ENCODE measurements at regions not wholly inside any gene's neighbourhood (a gene's known extent, or its start where the extent isn't known, plus 50 kb on each side); places are given as distances from the start of the nearest gene placed in this dataset.

DNA sequence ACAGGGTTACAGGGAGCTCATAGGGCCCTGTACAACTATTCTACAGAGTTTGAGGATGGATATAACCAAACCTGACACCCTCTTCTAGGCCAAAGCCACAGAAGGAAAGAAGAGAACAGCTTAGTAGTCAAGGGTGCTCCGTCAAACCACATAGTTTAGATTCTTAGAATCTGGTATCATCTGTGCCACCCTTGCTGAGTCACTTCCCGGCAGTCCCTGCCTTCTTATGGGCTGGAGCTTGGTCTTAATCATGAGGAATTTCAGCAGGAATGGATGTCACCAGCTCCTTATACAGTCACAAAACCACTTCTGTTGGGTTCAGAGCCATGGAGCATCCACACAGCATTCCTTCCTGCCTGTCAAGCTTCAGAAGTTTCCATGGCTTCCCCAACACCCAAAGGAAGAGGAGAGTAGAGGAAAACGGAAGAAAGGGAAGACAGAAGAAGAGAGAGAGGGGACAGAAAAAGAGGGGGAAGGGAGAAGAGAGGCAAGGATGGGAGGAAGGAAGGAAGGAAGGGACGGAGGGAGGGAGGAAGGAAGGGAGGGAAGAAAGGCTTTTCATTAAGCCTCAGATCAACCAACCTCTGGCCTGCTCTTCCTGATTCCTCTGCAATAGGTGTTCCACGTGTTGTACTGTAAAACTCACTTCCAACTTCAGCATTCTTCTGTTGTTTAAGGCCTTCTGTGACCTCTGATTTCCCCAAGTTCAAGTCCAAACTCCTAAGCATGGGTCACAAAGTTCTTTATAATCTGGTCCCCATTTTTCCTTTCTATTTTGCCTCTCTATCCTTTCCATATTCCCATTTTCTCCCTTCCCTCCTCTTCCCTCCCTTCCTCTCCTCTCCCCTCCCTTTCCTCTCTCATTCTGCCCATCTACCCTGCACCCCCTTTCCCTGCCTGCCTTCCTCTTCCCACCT is 246.1 kb upstream of the TNP1 start:
- no peak for TF ChIP-seq CTCF (IDR thresholded peaks at IDR 0.05; ENCODE audit: low read depth, low read length)
- no peak overlapping the region for H3K4me3 ChIP-seq (ENCODE audit: low read depth, low read length)

DNA sequence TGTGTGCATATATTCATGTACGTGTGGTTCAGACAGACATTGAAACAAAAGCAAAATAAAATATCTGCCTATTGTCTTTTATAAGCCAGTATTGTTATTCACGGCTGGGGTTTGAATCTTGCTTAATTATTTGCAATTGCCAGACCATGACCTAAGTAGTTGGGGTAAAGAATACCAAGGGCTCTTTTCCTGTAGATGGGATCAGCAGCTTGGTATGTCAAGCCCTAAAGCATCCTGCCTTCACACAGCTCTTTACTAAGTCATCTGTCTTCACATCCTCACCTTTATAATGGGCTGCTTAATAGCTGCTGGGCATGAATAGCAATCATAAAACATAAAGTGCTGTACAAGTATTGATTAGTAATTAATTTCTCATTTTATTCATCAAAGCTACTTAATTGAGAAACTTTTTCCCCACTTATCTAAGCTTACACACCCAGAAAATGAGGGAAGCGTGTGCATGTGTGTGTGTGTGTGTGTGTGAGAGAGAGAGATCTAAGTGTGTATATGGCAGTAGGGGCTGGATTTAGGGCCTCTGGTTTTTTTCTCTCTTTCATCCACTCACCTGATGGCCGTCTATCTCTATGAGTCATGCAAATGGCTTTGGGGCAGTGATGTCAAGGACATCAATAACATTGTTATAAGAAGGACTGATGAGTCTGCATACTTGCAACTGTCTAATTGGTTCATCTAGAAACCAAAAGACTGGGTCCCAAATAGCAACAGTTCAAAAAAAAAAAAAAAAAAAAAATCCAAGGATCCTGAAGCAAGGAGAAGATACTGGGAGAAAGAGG is 244.1 kb upstream of the TNP1 start:
- H3K4me3 ChIP-seq (ENCODE audit: low read depth, low read length): no peak overlapping the region
- no peak for TF ChIP-seq CTCF (IDR thresholded peaks at IDR 0.05; ENCODE audit: low read depth, low read length)

GRCh38 chr2:217102956-217103355 is 243.1 kb upstream of the TNP1 start:
- H3K4me3 ChIP-seq (ENCODE audit: low read depth, low read length): no peak overlapping the region
- no peak for TF ChIP-seq CTCF (IDR thresholded peaks at IDR 0.05; ENCODE audit: low read depth, low read length)

DNA sequence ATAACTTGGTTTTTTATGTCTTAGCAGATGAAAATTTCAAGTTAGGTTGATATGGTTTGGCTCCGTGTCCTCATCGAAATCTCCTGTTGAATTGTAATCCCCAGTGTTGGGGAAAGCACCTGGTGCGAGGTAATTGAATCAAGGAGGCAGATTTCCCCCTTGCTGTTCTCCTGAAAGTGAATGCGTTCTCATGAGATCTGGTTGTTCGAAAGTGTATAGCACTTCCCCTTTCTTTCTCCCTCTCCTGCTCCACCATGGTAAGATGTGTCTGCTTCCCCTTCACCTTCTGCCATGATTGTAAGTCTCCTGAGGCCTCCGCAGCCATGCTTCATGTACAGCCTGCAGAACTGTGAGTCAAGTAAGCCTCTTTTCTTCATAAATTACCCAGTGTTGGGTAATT is 242.1 kb upstream of the TNP1 start:
- H3K4me3 ChIP-seq (ENCODE audit: low read depth, low read length): no peak overlapping the region
- no peak for TF ChIP-seq CTCF (IDR thresholded peaks at IDR 0.05; ENCODE audit: low read depth, low read length)

GRCh38 chr2:217099561-217099960 is 239.7 kb upstream of the TNP1 start:
- no peak overlapping the region for H3K4me3 ChIP-seq (ENCODE audit: low read depth, low read length)

GRCh38 chr2:217098435-217098834 is 238.6 kb upstream of the TNP1 start:
- TF ChIP-seq CTCF (IDR thresholded peaks at IDR 0.05; ENCODE audit: low read depth, low read length): no peak
- no peak overlapping the region for H3K4me3 ChIP-seq (ENCODE audit: low read depth, low read length)

More at GRCh38 chr2:217099561-217099960, 239.7 kb upstream of the TNP1 start:
- TF ChIP-seq CTCF (IDR thresholded peaks at IDR 0.05; ENCODE audit: low read depth, low read length): no peak

GRCh38 chr2:217097346-217097745 is 237.5 kb upstream of the TNP1 start:
- TF ChIP-seq CTCF (IDR thresholded peaks at IDR 0.05; ENCODE audit: low read depth, low read length): no peak
- H3K4me3 ChIP-seq (ENCODE audit: low read depth, low read length): no peak overlapping the region

All from WI38 (cell line).